ENCODE measurements at regions not wholly inside any gene's neighbourhood (a gene's known extent, or its start where the extent isn't known, plus 50 kb on each side); places are given as distances from the start of the nearest gene placed in this dataset.
"Not testable (repeated sequence)": the region's sequence is repeated elsewhere in the genome, so short reads cannot be mapped to it uniquely, and the experiment has no call there.

- peak; percentile 85 for DNase-seq
Measured at GRCh38 chr4:123649645-123650391, 253.2 kb downstream of the SPRY1 start.

- no peak for DNase-seq
Measured at GRCh38 chr4:123651066-123651465, 254.5 kb downstream of the SPRY1 start.

GRCh38 chr4:123651536-123652180 is 255.1 kb downstream of the SPRY1 start:
- no peak for DNase-seq

GRCh38 chr4:123652476-123652875 is 255.9 kb downstream of the SPRY1 start:
- no peak for DNase-seq

GRCh38 chr4:123653236-123653635 is 256.6 kb downstream of the SPRY1 start:
- no peak for DNase-seq

GRCh38 chr4:123656746-123657294 is 260.2 kb downstream of the SPRY1 start:
- not testable (repeated sequence) for DNase-seq

GRCh38 chr4:123657606-123658005 is 261.0 kb downstream of the SPRY1 start:
- DNase-seq: not testable (repeated sequence)

GRCh38 chr4:123659262-123659661 is 262.7 kb downstream of the SPRY1 start:
- DNase-seq: no peak

GRCh38 chr4:123659730-123660129 is 263.1 kb downstream of the SPRY1 start:
- DNase-seq: no peak

- no peak for DNase-seq
Measured at GRCh38 chr4:123661080-123661737, 264.6 kb downstream of the SPRY1 start.

- no peak for DNase-seq
Measured at GRCh38 chr4:123662827-123663226, 266.2 kb downstream of the SPRY1 start.

GRCh38 chr4:123666486-123666885 is 269.9 kb downstream of the SPRY1 start:
- DNase-seq: no peak

- no peak for DNase-seq
Measured at GRCh38 chr4:123667496-123667895, 270.9 kb downstream of the SPRY1 start.

- no peak for DNase-seq
Measured at GRCh38 chr4:123667991-123668390, 271.4 kb downstream of the SPRY1 start.

- no peak for DNase-seq
Measured at GRCh38 chr4:123671636-123672404, 275.2 kb downstream of the SPRY1 start.

GRCh38 chr4:123672987-123673386 is 276.4 kb downstream of the SPRY1 start:
- DNase-seq: no peak

- DNase-seq: no peak
Measured at GRCh38 chr4:123673971-123674370, 277.4 kb downstream of the SPRY1 start.

GRCh38 chr4:123674762-123675465 is 278.3 kb downstream of the SPRY1 start:
- no peak for DNase-seq

- no peak for DNase-seq
Measured at GRCh38 chr4:123675567-123675966, 279.0 kb downstream of the SPRY1 start.

GRCh38 chr4:123676071-123676889 is 279.7 kb downstream of the SPRY1 start:
- DNase-seq: no peak

GRCh38 chr4:123676890-123677229 is 280.3 kb downstream of the SPRY1 start:
- peak; percentile 78 for DNase-seq
